ENCODE measurements at regions not wholly inside any gene's neighbourhood (a gene's known extent, or its start where the extent isn't known, plus 50 kb on each side); places are given as distances from the start of the nearest gene placed in this dataset.
A peak's percentile ranks its signal among the peaks of the same experiment; 100 is the strongest.

DNA sequence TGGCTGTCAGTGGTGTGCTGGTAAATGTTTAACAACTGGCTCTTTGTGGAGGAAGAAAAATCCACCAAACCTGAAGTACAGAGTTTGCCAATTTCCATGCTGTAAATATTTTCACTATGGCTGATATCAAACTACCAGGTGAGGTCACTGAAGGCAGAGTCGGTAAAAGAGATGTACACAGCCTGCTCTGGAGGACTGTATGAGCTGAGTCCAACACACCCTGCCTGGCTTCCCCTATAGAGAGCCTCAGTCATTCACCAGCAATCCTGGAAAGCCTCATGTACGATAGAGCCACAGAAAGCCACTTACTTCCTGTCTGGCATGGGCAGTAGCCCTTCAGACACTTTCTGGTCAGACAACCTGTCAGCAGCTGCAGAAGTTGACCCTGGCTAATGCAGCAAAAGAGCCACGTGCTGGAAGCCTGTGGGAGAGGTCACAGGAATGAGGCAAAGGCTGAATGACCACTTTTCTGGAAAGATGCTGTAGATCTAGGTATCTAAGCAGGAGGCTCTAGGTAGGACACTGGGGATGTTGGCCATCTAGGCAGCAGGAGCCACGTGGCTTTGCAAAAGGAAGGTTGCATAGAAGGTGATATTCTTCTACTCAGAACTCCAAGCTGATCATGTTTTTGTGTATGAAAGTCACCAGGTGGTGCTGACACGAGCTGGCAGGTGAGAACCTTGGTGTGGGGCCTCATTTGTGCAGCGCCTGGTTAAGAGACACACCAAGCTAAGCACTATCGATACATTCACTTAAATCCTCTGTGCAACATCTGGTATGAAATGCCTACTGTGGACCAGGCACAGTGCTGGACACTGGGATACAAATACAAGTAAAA lies 553.9 kb downstream of the VRK1 start:
- peak; percentile 11 for DNase-seq (ENCODE audit: low spot score)

DNA sequence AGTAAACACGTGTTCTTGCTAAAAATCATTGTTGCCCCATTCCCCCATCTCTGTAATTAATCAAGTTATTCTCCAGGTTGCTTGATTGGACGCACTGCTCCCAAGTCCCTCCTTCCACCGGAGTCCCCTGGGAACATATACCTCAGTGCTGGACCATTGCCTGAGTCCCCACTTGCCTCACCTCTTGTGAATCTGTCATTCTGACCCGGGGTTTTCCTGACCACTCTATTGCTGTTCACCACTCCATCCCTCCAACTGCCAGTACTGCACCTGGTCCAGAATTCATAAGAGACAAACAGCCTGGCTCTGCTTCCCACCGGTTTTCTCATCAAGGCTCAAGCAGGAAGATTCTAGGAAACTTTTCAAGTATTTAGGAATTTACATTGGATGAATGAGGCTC lies 555.9 kb downstream of the VRK1 start:
- no peak for DNase-seq (ENCODE audit: low spot score)

DNA sequence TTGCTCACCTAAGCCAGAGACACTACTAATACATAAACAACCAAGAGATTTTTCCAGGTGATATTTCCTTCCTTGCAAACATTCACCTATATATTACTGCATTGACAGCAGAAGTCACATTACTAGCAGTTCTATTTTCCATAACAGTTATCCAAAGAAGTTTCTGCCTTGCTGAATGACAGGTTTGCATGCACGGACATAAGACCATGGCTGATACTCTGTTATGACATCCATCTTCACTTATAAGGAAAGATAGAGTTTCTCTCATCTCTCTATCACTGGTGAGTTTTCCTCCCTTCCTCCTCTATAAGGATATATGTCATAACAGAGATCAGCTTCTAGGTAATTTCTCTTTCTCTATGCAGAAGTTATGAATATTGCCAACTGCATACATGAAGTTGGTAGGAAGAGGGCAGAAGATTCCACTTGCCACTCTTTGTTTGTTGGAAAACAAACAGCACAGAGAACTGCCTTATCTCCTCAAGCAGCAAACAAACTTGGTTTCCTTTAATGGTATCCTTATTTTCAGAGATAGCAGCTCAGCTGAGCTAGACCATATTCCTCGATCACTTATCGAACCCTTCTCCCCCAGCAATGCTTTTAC lies 557.0 kb downstream of the VRK1 start:
- DNase-seq (ENCODE audit: low spot score), result no peak

DNA sequence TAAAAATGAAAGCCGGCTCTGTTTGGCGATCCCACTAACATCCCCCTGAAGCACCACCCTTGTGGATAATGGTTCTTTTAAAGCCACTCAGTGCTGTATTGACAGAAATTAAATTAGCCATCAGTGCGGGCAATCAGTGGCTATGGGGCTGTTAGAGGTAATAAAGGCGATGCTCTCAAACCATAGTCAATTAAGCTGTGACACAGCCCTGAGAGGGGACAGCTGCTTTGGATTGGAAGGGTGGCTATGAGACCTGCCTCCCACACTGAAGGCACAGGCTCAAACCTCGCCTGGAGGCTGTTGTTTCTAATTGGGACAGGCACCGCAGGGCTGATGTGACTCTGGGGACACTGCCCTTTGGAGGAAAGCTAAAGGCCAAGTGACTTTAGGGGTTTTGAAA lies 562.2 kb downstream of the VRK1 start:
- no peak for DNase-seq (ENCODE audit: low spot score)

DNA sequence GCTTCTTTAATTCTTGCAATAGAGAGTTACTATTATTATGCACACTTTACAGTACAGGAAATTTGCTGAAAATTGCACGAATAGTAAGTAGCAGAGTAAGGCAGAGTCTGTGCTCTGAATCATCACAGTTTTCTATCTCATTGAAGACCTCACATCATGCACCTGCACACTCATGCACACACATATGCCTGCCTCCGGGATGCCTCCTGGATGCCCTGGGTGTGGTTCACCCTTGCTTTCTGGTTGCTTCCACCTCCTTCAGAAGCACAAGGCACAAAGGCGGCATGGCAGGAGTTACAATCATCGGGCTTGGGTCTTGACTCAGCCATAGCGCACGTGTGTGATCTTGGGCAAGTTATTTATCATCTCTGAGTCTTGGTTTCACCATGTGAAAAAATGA lies 564.0 kb downstream of the VRK1 start:
- DNase-seq (ENCODE audit: low spot score), result no peak

DNA sequence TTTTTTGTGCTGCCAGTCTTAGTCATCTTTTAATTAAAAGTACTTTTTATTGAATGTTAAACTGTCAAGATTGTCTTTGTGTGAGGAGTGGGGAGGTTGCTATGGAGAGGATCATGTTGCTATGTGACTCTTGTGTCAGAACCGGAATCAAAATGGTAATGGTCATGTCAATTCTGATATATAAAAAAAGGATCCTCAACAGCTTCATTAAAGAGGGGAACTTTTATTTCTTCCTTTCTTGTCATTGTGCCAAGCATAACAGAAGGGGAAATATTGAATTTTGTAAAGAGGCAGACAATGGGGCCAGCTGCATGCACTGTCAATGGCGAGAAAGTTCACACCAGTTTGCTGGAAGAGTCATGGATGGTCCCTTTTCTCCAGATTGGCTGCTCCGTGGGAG lies 564.8 kb downstream of the VRK1 start:
- no peak for DNase-seq (ENCODE audit: low spot score)

DNA sequence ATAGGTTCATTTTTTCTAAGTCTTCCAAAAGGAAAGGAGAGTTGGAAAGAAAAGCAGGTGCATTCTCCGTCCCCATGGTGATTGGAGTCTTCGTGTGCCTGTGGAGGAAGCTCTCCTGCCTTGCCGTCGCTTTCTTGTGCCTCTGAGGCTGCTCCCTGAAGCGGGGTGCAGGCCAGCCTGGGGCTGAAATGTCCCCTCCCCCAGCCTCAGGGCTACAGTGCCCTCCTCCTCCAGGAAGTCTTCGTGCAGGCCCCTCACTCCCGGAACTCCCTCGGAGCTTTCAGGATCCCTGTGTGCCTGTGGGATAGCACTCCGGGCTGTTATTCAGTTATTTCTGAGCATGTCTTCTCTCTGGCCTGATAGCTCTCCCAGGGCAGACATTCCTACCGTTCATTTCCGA lies 569.2 kb downstream of the VRK1 start:
- no peak for DNase-seq (ENCODE audit: low spot score)

DNA sequence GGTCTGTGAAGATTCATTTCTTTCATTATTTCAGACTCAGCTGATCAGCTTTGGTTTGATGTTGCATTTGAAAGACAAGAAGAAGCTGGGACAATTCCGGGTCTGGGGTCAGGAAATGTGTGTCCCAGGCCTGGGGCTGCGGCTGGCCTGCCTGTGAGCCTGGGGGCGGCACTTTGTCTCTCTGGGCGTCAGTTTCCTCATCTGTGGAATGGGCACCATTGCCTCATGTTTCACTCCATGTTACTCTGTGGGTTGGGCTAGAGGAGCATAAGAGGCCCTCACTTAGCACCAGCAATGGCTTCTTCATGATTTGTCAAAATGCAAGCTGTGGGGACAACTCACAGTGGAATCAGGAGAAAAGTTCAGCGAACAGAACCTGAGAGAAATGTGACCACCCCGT lies 570.1 kb downstream of the VRK1 start:
- DNase-seq (ENCODE audit: low spot score), result no peak

DNA sequence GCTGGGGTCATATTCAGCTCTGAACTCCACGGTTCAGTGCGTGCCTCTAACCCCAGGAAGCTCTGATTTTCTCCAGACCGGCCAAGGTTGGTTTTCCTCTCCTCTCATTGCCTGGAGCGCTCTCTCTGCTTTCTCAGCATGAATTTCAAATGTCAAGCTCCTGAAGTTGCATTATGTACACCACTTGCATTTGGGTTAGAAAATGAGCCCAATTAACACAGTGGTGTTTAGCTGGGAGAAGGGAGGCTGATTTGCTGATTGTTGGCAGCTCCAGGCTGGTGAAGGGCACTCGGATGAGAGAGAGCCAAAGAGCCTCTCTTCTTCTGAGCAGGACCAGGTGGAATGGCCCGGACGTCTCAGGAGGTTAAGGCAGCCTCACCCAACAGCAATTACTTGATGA lies 570.9 kb downstream of the VRK1 start:
- no peak for DNase-seq (ENCODE audit: low spot score)

DNA sequence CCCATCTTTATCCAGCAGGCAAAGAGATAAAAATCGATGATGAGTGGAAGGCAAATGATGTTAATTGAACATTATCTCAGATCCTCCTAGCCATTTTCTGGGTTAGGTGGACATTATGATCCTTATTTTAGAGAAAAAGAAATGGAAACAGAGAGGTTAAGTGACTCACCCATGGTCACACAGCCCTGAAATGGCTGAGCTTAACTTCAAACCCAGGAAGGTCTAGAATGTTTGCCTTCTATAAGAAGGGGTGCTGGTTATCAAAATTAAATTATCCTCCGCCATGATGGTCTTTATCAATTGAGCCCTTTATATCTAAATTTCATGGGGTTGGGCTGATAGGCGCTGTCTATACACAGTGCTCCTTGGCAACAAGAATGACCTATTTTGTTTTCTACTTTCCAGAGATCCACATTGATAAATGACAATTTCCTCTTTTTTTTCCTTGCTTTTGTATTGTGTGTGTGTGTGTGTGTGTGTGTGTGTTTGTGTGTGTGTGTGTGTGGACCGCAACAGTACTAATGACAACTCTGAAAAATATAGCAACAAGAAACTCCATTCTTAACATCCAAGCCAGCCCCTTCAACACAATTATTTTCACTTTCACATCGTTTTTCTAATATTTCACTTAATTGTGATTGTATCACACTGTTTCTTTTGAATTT lies 571.9 kb downstream of the VRK1 start:
- no peak for DNase-seq (ENCODE audit: low spot score)

DNA sequence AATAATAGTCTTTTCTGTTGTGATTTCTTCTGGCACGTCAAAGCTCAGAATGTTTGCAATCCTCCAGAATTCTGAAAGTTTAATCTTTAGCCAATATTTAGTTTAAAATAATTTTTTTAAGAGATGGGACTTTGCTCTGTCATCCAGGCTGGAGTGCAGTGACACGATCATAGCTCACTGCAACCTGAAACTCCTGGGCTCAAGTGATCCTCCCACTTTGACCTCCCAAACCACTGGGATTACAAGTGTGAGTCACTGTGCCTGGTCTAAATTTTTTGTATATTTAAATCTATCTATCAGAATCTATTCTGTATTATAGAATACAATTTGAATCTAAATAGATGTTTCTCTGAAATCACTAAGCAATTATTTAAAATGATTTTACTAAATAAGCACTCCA lies 572.7 kb downstream of the VRK1 start:
- DNase-seq (ENCODE audit: low spot score), result no peak

DNA sequence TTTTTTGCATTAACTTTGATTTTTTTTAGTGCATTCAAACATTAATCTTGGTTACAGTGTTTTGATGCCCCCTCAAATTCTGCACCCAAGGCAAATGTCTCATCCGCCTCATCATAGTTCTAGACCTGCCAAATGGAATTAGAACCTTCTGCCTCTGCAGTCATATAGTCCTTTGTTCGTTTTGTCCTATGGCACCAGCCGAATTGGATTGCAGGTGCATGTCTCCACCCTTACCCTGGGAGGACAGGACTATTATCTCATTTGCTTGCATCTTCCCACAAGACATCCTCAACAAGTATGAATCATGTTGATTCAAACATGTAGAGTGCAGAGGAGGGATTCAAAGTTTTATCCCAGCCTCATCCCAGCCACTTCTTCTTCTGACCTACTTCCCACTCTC lies 579.1 kb downstream of the VRK1 start:
- DNase-seq (ENCODE audit: low spot score), result no peak

DNA sequence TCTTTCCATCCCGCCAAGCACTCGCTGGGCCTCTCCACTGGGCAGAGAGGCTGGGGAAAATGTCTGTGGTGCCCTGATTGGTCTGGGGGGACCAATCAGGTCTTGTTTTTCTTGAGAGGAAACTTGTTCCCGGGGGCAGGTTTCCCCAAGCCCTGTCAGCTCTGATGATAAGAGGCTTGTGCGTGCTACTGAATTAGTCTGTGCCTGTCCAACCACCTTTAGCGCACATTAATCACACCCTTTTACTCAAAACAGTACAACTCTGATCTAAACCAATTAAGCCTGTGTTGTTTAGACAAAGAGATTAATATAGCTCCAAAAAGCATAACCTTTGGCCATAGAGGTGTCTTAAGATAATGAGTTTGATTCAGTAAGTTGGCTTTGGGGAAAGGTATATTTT lies 580.4 kb downstream of the VRK1 start:
- no peak for DNase-seq (ENCODE audit: low spot score)

DNA sequence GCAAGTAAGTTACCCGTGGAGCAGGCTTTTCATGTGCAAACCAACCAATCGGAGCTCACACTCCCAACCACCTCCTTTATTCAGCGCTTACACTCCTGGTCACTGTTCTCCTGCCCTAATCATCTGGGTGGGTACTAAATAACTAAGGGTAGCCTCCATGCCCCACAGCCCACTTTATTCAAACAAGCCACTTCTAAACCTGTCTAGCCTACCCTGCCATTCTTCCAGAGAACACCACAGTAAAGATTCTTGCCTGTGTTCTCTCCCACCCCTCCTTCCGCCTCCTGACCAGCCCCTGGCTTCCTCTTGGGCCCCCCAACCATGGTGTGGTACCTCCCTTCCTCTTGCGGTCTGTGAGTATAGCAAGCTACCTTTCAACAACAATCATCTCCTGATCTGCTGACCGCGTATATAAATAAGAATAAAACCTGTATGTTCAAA lies 581.9 kb downstream of the VRK1 start:
- no peak for DNase-seq (ENCODE audit: low spot score)

DNA sequence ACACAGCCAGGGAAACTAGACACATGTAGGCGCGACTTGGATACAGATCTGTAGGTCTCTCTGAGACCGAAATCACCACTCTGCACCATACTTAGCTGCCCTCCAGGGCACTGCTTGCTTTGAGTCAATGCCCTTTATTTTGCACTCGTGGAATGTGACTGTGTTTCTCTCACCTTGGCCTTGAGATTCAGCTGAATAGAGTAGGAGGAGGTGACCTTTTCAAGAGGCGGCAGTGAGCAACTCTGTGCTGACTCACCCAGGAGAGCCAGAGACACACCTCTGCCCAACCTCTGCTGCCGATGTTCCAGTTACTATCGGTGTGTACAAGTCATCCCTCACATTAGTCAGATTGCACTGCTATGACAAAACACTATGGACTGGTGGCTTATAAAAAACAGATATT lies 583.4 kb downstream of the VRK1 start:
- DNase-seq (ENCODE audit: low spot score), result no peak

DNA sequence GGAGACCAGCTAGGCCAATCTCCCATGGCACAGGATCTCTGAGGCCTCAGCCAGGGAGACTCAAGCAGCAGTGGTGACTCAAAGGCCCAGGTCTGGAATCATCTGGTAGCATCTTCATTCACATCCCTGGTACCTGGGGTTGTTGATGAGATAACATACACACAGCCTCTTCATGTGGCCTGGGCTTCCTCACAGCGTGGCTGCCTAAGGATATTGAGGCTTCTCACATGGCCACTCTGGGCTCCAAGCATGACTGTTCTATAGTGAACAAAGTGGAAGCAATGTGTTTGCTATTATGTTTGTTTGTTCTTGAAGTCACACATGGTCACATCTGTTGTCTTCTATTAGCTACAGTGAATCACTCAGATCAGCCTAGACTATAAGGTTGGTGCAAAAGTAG lies 584.1 kb downstream of the VRK1 start:
- DNase-seq (ENCODE audit: low spot score), result no peak

DNA sequence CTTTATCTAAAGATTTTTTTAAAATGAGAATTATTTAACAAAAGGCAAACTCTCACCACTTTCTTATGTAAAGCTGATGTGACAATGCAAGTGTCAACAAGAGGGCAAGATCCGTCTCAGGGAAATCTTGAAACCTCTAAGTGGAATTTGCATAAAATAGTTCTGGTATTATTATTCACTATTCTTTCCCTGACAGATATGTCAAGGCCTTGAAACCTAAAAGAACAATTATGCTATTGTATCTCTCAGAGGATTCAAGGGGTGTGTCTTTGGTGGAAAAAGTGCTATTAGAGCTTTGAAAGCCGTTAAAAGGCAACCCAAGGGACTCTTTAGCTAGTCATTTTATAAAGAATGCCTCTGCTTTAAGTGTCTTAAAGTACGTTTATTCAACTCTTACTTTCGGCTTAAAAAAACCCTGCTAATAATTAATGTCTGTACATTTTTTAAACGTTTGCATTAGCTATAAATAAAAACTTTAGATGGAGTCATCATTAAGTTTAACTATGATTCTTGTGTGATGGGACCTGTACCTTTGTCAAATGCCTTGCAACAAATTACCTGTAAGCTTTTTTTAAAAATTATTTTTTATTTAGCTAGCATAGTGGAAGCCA lies 585.5 kb downstream of the VRK1 start:
- DNase-seq (ENCODE audit: low spot score), result no peak

DNA sequence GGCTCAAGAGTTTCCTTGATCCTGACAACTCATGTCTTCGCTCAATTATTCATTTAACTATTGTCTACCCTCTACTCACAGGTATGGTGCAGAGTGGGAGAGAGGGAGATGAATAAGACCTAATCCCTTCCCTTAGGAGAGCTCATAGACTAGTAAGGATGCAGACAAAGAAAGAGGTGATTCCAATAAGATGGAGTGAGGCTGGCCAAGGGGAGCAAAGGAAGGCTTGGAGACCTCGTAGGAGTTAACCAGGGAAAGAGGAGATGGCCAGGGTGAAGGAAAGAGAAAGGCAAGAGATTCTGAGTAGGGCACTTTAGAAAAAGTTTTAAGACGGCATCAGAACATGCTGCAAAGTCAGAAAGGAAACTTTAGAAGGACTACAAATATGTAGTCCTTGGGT lies 588.5 kb downstream of the VRK1 start:
- DNase-seq (ENCODE audit: low spot score), result no peak

DNA sequence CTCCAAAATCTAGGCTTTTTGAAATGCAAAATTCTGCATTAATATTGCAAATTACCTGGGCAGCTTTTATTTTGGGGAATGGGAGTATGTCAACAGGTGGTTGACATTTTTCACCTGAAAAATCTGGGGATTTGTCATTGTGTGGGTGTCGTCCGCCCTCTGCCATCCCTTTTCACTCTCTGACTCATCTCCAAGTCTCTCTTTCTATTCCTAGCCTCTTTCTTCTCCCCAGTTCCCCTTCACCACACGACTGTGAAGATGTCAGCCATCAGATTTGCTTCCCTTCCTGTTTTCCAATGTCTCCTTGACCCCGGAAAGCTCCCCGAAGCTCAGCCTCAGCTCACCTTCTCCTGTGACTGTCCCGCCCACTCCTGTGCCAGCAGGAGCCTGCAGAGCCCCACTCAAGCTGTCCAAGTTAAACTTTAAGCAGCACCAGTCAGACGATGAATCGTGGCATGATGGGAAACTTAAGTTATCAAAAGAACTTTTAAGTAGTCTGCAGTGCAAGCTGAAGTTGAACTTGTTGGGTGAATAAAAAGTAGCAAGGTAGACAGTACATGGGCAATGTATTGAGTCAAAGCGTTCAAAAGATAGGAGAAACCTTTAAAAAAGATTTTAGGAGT lies 590.2 kb downstream of the VRK1 start:
- DNase-seq (ENCODE audit: low spot score), result no peak

DNA sequence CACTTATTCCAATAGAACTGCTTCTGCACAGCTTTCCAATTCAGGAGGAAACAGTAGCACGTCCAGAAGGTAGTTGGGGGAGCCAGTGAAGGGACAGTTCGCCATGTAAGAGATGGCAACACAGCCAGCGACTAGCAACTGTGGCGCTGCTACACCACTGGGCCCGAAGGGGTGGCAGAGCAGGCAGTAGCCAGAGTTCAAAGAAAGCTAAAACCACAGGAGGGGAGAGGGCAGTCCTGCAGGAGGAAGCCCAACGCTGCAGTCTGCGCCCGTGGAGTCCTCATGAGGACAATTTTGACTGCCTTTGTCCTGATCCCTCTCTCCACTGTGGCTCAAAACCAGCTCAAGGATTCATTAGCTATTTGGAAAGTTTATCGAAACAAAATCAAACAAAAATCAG lies 591.2 kb downstream of the VRK1 start:
- no peak for DNase-seq (ENCODE audit: low spot score)

DNA sequence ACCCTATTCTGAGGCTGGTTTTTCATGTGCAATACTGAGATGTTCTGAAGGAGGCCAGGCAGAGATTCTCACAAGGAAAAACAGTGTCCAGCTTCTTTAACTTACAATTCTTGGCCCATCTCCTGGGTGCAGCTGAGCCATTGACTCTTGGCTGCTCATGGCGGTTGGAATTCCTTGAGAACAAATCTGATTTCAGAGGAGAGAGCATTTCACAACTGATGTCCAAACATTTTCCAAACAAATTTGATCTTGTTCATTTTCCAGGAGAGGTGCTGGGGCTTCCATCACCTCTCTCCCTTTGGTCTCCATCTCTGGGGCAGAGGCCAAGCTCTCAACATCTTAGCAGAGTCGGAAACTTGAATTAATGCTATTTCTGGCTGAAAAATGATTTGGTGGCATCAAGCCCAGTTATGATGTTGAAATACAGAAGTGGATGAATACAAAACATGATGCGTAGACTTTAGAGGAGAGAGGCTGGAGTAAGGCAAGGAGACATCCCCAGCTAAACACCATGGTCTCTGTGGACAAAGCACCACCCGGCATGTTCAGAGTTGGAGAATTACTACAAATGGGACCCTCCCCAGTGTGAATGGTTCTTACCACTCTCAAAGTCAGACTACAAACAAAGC lies 593.0 kb downstream of the VRK1 start:
- DNase-seq (ENCODE audit: low spot score), result no peak

DNA sequence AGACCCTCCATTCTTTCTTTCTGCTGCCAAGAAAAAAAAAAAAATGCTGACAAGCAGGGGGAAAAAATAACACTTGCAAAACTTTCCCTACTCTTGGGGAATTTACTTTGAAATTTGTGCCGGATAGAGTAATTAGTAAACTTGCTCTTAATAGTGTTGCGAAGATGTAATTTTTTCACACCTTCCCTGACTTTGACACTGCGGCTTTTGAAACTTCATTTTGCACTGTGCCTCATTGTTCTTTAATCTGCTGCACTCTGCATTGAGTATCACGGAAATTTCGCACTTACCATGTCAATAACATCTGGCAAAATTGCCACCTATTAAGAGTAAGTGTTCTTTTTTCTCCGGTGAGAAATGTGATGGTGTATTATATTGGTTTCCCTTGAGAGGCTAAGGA lies 596.1 kb downstream of the VRK1 start:
- no peak for DNase-seq (ENCODE audit: low spot score)
